Subcutaneous abdominal adipose tissue (tissue), 5 donors: ENCODE measurements at regions not wholly inside any gene's neighbourhood (a gene's known extent, or its start where the extent isn't known, plus 50 kb on each side); places are given as distances from the start of the nearest gene placed in this dataset.

Experiments used
- H3K27ac ChIP-seq: one replicate; pipeline ENCODE4 v1.7.0; 2013; ENCODE audit warnings: low read depth, mild to moderate bottlenecking, inconsistent platforms, low read length, moderate library complexity
- H3K27me3 ChIP-seq, 5 donors: one replicate each; pipeline ENCODE4 v1.7.0; 2013; ENCODE audit warnings: low read length in 5 of 5, inconsistent platforms in 1 of 5; ENCODE audit not compliant: control insufficient read depth in 5 of 5, insufficient read depth in 4 of 5
- H3K36me3 ChIP-seq, 5 donors: one replicate each; pipeline ENCODE4 v1.7.0; 2013; ENCODE audit warnings: low read length in 5 of 5; ENCODE audit not compliant: control insufficient read depth in 5 of 5, insufficient read depth in 5 of 5
- H3K4me1 ChIP-seq, 5 donors: one replicate each; pipeline ENCODE4 v1.7.0; 2013; ENCODE audit warnings: low read length in 5 of 5, mild to moderate bottlenecking in 3 of 5, moderate library complexity in 1 of 5; ENCODE audit not compliant: control insufficient read depth in 5 of 5, insufficient read depth in 5 of 5
- H3K4me3 ChIP-seq, 5 donors: one replicate each; pipeline ENCODE4 v1.7.0; 2013; ENCODE audit warnings: low read length in 5 of 5, low read depth in 1 of 5
- H3K9ac ChIP-seq, 5 donors: one replicate each; pipeline ENCODE4 v1.7.0; 2013; ENCODE audit warnings: low read length in 5 of 5, mild to moderate bottlenecking in 4 of 5, moderate library complexity in 3 of 5
- H3K9me3 ChIP-seq, 5 donors: one replicate each; pipeline ENCODE4 v1.7.0; 2013; ENCODE audit warnings: low read length in 5 of 5; ENCODE audit not compliant: control insufficient read depth in 5 of 5
- donor health status: healthy.
- donor health status: healthy.
- donor health status: healthy.
- donor health status: healthy.
- donor health status: healthy.

GRCh38 chr7:25642849-25643248 lies 414.6 kb upstream of the NPVF start:
- Histone ChIP-seq H3K4me1 (peaks cover 0 to 19% (median 10%) of the 10 kb centered on the region in 5 donors), H3K9ac (no peak overlapping the region), H3K27me3 (no peaks in the 10 kb centered on the region), H3K9me3 (no peaks in the 10 kb centered on the region), H3K36me3 (no peaks in the 10 kb centered on the region), H3K27ac (no peak overlapping the region), H3K4me3 (no peak overlapping the region)

- no peak overlapping the region for H3K4me3 ChIP-seq
- H3K27me3 ChIP-seq: no peaks in the 10 kb centered on the region
- no peak overlapping the region for H3K9ac ChIP-seq
- H3K4me1 ChIP-seq: peaks cover 0 to 15% (median 6%) of the 10 kb centered on the region in 5 donors
- H3K36me3 ChIP-seq: no peaks in the 10 kb centered on the region
- H3K9me3 ChIP-seq: no peaks in the 10 kb centered on the region
- no peak overlapping the region for H3K27ac ChIP-seq
Observed at GRCh38 chr7:25643286-25643685, 415.0 kb upstream of the NPVF start.

GRCh38 chr7:25643770-25644394 lies 415.6 kb upstream of the NPVF start:
- H3K4me3 ChIP-seq: no peak overlapping the region
- H3K9me3 ChIP-seq: no peaks in the 10 kb centered on the region
- no peaks in the 10 kb centered on the region for H3K27me3 ChIP-seq
- peaks cover 0 to 9% (median 4%) of the 10 kb centered on the region in 5 donors for H3K4me1 ChIP-seq
- H3K36me3 ChIP-seq: no peaks in the 10 kb centered on the region
- no peak overlapping the region for H3K9ac ChIP-seq
- no peak overlapping the region for H3K27ac ChIP-seq

GRCh38 chr7:25646726-25647413 lies 418.6 kb upstream of the NPVF start:
- no peaks in the 10 kb centered on the region for H3K9me3 ChIP-seq
- no peak overlapping the region for H3K27ac ChIP-seq
- no peaks in the 10 kb centered on the region for H3K36me3 ChIP-seq
- no peak overlapping the region for H3K9ac ChIP-seq
- H3K4me1 ChIP-seq: peaks cover 0 to 17% (median 7%) of the 10 kb centered on the region in 5 donors
- H3K4me3 ChIP-seq: no peak overlapping the region
- no peaks in the 10 kb centered on the region for H3K27me3 ChIP-seq

- no peak overlapping the region for H3K27ac ChIP-seq
- H3K27me3 ChIP-seq: no peaks in the 10 kb centered on the region
- no peaks in the 10 kb centered on the region for H3K36me3 ChIP-seq
- no peak overlapping the region for H3K9ac ChIP-seq
- no peak overlapping the region for H3K4me3 ChIP-seq
- H3K4me1 ChIP-seq: peaks cover 0 to 17% (median 7%) of the 10 kb centered on the region in 5 donors
- H3K9me3 ChIP-seq: no peaks in the 10 kb centered on the region
Observed at GRCh38 chr7:25647872-25648271, 419.6 kb upstream of the NPVF start.

DNA sequence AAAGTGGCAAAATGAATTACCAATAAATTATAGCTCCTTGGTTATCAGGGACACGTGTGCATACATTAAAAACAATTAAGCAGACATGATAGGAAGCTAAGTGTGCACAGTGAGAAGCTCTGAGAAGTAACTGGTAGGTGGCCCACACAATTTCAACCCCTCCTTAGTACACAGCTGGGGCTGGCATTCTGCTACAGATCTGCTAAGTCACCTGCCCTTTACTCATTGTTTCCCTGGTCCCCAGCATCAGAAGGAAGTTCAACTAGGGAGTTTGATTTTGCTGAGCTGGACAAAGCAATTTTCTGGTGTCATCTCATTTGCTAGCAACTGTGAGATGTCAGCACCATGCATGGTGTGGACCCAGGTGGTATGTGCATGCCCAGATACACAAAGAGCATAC lies 424.1 kb upstream of the NPVF start:
- Histone ChIP-seq H3K9ac (no peak overlapping the region), H3K27ac (no peak overlapping the region), H3K27me3 (no peaks in the 10 kb centered on the region), H3K4me1 (peaks cover 0 to 20% (median 14%) of the 10 kb centered on the region in 5 donors), H3K9me3 (no peaks in the 10 kb centered on the region), H3K36me3 (no peaks in the 10 kb centered on the region), H3K4me3 (no peak overlapping the region)

DNA sequence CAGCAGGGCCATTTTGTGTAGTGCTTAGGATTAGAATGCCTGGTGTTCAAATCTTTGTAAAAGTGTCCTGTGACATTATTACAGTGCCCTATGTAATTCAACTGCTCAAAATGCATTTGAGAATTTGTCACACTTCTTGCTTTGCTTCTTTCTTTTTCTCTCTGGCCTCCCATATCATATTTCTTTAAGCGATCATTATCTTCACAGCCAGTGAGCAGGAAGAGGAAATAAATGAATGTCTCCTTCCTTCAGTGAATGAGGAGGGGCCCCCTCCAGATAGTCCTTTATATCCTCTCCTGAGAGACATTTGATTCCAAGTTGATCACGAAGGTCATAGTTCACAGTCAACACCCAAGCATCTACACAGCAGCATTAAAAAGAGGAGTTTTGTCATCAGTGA lies 425.1 kb upstream of the NPVF start:
- H3K4me3 ChIP-seq: no peak overlapping the region
- no peaks in the 10 kb centered on the region for H3K36me3 ChIP-seq
- no peak overlapping the region for H3K9ac ChIP-seq
- peaks cover 0 to 24% (median 16%) of the 10 kb centered on the region in 5 donors for H3K4me1 ChIP-seq
- H3K9me3 ChIP-seq: no peaks in the 10 kb centered on the region
- no peak overlapping the region for H3K27ac ChIP-seq
- H3K27me3 ChIP-seq: no peaks in the 10 kb centered on the region

DNA sequence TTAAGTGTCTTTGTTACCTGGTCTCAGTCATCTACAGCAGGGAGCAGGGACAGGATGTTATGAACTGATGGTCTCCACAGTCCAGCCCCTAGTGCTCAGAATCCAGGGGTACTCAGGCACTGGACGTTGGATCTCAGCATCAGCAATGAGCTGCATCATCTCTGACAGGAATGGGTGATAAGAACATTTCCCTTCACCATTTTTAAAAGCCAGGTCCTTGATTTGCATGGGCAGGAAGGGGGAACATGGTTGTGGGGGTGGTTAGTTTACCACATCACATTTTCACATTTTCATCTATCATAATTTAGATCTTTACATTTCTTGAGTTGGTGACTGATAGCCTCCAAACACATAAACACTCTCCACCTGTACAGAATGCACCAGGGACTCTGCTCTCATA lies 427.8 kb upstream of the NPVF start:
- Histone ChIP-seq H3K27me3 (no peaks in the 10 kb centered on the region), H3K36me3 (no peaks in the 10 kb centered on the region), H3K4me3 (no peak overlapping the region), H3K4me1 (peaks cover 0 to 24% (median 15%) of the 10 kb centered on the region in 5 donors), H3K27ac (no peak overlapping the region), H3K9me3 (no peaks in the 10 kb centered on the region), H3K9ac (no peak overlapping the region)

GRCh38 chr7:25656581-25657026 lies 428.3 kb upstream of the NPVF start:
- no peaks in the 10 kb centered on the region for H3K27me3 ChIP-seq
- H3K4me1 ChIP-seq: peaks cover 0 to 24% (median 15%) of the 10 kb centered on the region in 5 donors
- H3K9me3 ChIP-seq: no peaks in the 10 kb centered on the region
- no peak overlapping the region for H3K27ac ChIP-seq
- no peaks in the 10 kb centered on the region for H3K36me3 ChIP-seq
- H3K4me3 ChIP-seq: no peak overlapping the region
- H3K9ac ChIP-seq: no peak overlapping the region

GRCh38 chr7:25658375-25658774 lies 430.1 kb upstream of the NPVF start:
- Histone ChIP-seq H3K9ac (no peak overlapping the region), H3K4me1 (peaks cover 0 to 31% (median 23%) of the 10 kb centered on the region in 5 donors), H3K4me3 (no peak overlapping the region), H3K27ac (peak overlapping the region; percentile 8), H3K27me3 (no peaks in the 10 kb centered on the region), H3K36me3 (no peaks in the 10 kb centered on the region), H3K9me3 (no peaks in the 10 kb centered on the region)
